KMS-11 (cell line): ENCODE measurements at regions not wholly inside any gene's neighbourhood (a gene's known extent, or its start where the extent isn't known, plus 50 kb on each side); places are given as distances from the start of the nearest gene placed in this dataset.

Experiments used
- H2AFZ ChIP-seq: fragments of 200-600 bp; sonication (generic); 2 replicates; pipeline ENCODE4 v1.6.1; 2016; ENCODE audit warnings: antibody characterized with exemption, mixed run types, low read depth
- H3K27ac ChIP-seq: fragments of 200-600 bp; sonication (generic); 2 replicates; pipeline ENCODE4 v1.6.1; 2016; ENCODE audit warnings: mild to moderate bottlenecking, mixed run types
- H3K27me3 ChIP-seq: fragments of 200-600 bp; sonication (generic); 2 replicates; pipeline ENCODE4 v1.6.1; 2017; ENCODE audit warnings: mild to moderate bottlenecking, low read depth, mixed run types, moderate library complexity; ENCODE audit not compliant: insufficient read depth
- H3K36me3 ChIP-seq: fragments of 200-600 bp; sonication (generic); 2 replicates; pipeline ENCODE4 v1.6.1; 2017; ENCODE audit warnings: mild to moderate bottlenecking, mixed run types; ENCODE audit not compliant: insufficient read depth
- H3K4me1 ChIP-seq: fragments of 200-600 bp; sonication (generic); 2 replicates; pipeline ENCODE4 v1.6.1; 2016; ENCODE audit warnings: mild to moderate bottlenecking, low read depth, mixed run types; ENCODE audit not compliant: poor library complexity, severe bottlenecking
- H3K4me2 ChIP-seq: fragments of 200-600 bp; sonication (generic); 2 replicates; pipeline ENCODE4 v1.7.0; 2016; ENCODE audit warnings: mild to moderate bottlenecking, mixed run types
- H3K4me3 ChIP-seq: fragments of 200-600 bp; sonication (generic); IDR thresholded peaks from 2 replicates; pipeline ENCODE4 v1.6.1; 2017; ENCODE audit warnings: low read depth, low read length, mixed read lengths; ENCODE audit not compliant: insufficient read depth
- H3K79me2 ChIP-seq: fragments of 200-600 bp; sonication (generic); 2 replicates; pipeline ENCODE4 v1.6.1; 2016; ENCODE audit warnings: low read depth, mixed run types; ENCODE audit not compliant: insufficient read depth
- H3K9ac ChIP-seq: fragments of 200-600 bp; sonication (generic); 2 replicates; pipeline ENCODE4 v1.6.1; 2016; ENCODE audit warnings: mild to moderate bottlenecking, mixed run types
- H4K20me1 ChIP-seq: fragments of 200-600 bp; sonication (generic); 2 replicates; pipeline ENCODE4 v1.6.1; 2016; ENCODE audit warnings: mild to moderate bottlenecking, mixed run types; ENCODE audit not compliant: insufficient read depth
- CTCF ChIP-seq: fragments of 200-600 bp; sonication (generic); conservative IDR thresholded peaks from 2 replicates; pipeline ENCODE4 v1.6.1; 2017; ENCODE audit warnings: low read depth, mild to moderate bottlenecking, antibody characterized with exemption, low read length, moderate library complexity, mixed read lengths

GRCh38 chr18:75871596-75871995 is 444.1 kb upstream of the SMIM21 start:
- no peak overlapping the region for H2AFZ ChIP-seq
- no peak overlapping the region for H3K9ac ChIP-seq
- no peaks in the 10 kb centered on the region for H3K79me2 ChIP-seq
- no peak overlapping the region for H3K4me2 ChIP-seq
- no peaks in the 10 kb centered on the region for H3K4me1 ChIP-seq
- no peak overlapping the region for H3K4me3 ChIP-seq
- no peaks in the 10 kb centered on the region for H4K20me1 ChIP-seq
- no peak overlapping the region for H3K27ac ChIP-seq
- H3K36me3 ChIP-seq = no peaks in the 10 kb centered on the region
- H3K27me3 ChIP-seq = no peaks in the 10 kb centered on the region
- TF ChIP-seq CTCF = no peak

GRCh38 chr18:75869162-75869561 is 441.7 kb upstream of the SMIM21 start:
- H4K20me1 ChIP-seq = no peaks in the 10 kb centered on the region
- no peaks in the 10 kb centered on the region for H3K36me3 ChIP-seq
- H3K4me2 ChIP-seq = no peak overlapping the region
- H3K79me2 ChIP-seq = no peaks in the 10 kb centered on the region
- TF ChIP-seq CTCF = no peak
- H3K4me1 ChIP-seq = no peaks in the 10 kb centered on the region
- H3K27ac ChIP-seq = no peak overlapping the region
- H3K9ac ChIP-seq = no peak overlapping the region
- H3K27me3 ChIP-seq = no peaks in the 10 kb centered on the region
- no peak overlapping the region for H3K4me3 ChIP-seq
- H2AFZ ChIP-seq = no peak overlapping the region

GRCh38 chr18:75868031-75868430 is 440.5 kb upstream of the SMIM21 start:
- H3K4me2 ChIP-seq = no peak overlapping the region
- TF ChIP-seq CTCF = no peak

GRCh38 chr18:75865639-75866038 is 438.1 kb upstream of the SMIM21 start:
- Histone ChIP-seq H3K4me3 (no peak overlapping the region), H3K27ac (no peak overlapping the region), H3K4me1 (no peaks in the 10 kb centered on the region), H3K27me3 (no peaks in the 10 kb centered on the region), H3K79me2 (no peaks in the 10 kb centered on the region), H3K36me3 (no peaks in the 10 kb centered on the region), H4K20me1 (no peaks in the 10 kb centered on the region), H2AFZ (no peak overlapping the region), H3K9ac (no peak overlapping the region), H3K4me2 (no peak overlapping the region)
- no peak for TF ChIP-seq CTCF

More at GRCh38 chr18:75868031-75868430, 440.5 kb upstream of the SMIM21 start:
- no peaks in the 10 kb centered on the region for H4K20me1 ChIP-seq
- no peaks in the 10 kb centered on the region for H3K79me2 ChIP-seq
- H3K27ac ChIP-seq = no peak overlapping the region
- no peak overlapping the region for H3K9ac ChIP-seq
- no peaks in the 10 kb centered on the region for H3K27me3 ChIP-seq
- H3K4me1 ChIP-seq = no peaks in the 10 kb centered on the region
- H3K4me3 ChIP-seq = no peak overlapping the region
- no peak overlapping the region for H2AFZ ChIP-seq
- no peaks in the 10 kb centered on the region for H3K36me3 ChIP-seq
